Smooth muscle cell (in vitro differentiated cells): ENCODE measurements at regions not wholly inside any gene's neighbourhood (a gene's known extent, or its start where the extent isn't known, plus 50 kb on each side); places are given as distances from the start of the nearest gene placed in this dataset.
A peak's percentile ranks its signal among the peaks of the same experiment; 100 is the strongest.

ENCODE experiments used
- DNase-seq: peaks from one replicate; lab custom pipeline; 2025; ENCODE audit not compliant: unreplicated experiment; lab: John Stamatoyannopoulos, UW
- H2AFZ ChIP-seq: fragments of 200-600 bp; sonication (generic); 2 replicates; pipeline ENCODE4 v1.6.0; 2016; ENCODE audit warnings: antibody characterized with exemption, low read depth, mild to moderate bottlenecking
- H3F3A ChIP-seq: fragments of 200-600 bp; sonication (generic); 2 replicates; pipeline ENCODE4 v1.6.0; 2017; ENCODE audit warnings: antibody characterized with exemption, low read depth
- H3K27ac ChIP-seq: fragments of 200-600 bp; sonication (generic); 2 replicates; pipeline ENCODE4 v1.5.1; 2016; ENCODE audit warnings: low read depth, mild to moderate bottlenecking
- H3K27me3 ChIP-seq: fragments of 200-600 bp; sonication (generic); 2 replicates; pipeline ENCODE4 v1.6.1; 2016; ENCODE audit warnings: low read depth, mild to moderate bottlenecking
- H3K36me3 ChIP-seq: fragments of 200-600 bp; sonication (generic); 2 replicates; pipeline ENCODE4 v1.5.1; 2016; ENCODE audit warnings: low read depth
- H3K4me1 ChIP-seq: fragments of 200-600 bp; sonication (generic); 2 replicates; pipeline ENCODE4 v1.5.1; 2016; ENCODE audit warnings: low read depth
- H3K4me2 ChIP-seq: fragments of 200-600 bp; sonication (generic); 2 replicates; pipeline ENCODE4 v1.6.0; 2016; ENCODE audit warnings: mild to moderate bottlenecking
- H3K4me3 ChIP-seq: fragments of 200-600 bp; sonication (generic); 2 replicates; pipeline ENCODE4 v1.5.1; 2016; ENCODE audit warnings: mild to moderate bottlenecking
- H3K79me2 ChIP-seq: fragments of 200-600 bp; sonication (generic); 2 replicates; pipeline ENCODE4 v1.6.0; 2016; ENCODE audit warnings: low read depth, mild to moderate bottlenecking
- H3K9ac ChIP-seq: fragments of 200-600 bp; sonication (generic); 2 replicates; pipeline ENCODE4 v1.6.0; 2016; ENCODE audit warnings: low read depth
- H3K9me3 ChIP-seq: fragments of 200-600 bp; sonication (generic); replicated peaks from 2 replicates; pipeline ENCODE4 v1.5.1; 2016; ENCODE audit warnings: low read depth
- H4K20me1 ChIP-seq: fragments of 200-600 bp; sonication (generic); 2 replicates; pipeline ENCODE4 v1.6.0; 2016; ENCODE audit warnings: low read depth
- WGBS: methylation state at CpG from one replicate; pipeline ENCODE4 v1.1.7; 2016; ENCODE audit warnings: low lambda C conversion rate; 5-methylcytosine and 5-hydroxymethylcytosine counted together
- TF ChIP-seq, protein P1 (sequence below): fragments of 200-600 bp; sonication (generic); IDR thresholded peaks from 2 replicates; pipeline ENCODE4 v1.5.1; 2017; ENCODE audit warnings: borderline replicate concordance, mild to moderate bottlenecking, antibody characterized with exemption; ENCODE audit not compliant: insufficient read depth, poor library complexity, severe bottlenecking

DNA sequence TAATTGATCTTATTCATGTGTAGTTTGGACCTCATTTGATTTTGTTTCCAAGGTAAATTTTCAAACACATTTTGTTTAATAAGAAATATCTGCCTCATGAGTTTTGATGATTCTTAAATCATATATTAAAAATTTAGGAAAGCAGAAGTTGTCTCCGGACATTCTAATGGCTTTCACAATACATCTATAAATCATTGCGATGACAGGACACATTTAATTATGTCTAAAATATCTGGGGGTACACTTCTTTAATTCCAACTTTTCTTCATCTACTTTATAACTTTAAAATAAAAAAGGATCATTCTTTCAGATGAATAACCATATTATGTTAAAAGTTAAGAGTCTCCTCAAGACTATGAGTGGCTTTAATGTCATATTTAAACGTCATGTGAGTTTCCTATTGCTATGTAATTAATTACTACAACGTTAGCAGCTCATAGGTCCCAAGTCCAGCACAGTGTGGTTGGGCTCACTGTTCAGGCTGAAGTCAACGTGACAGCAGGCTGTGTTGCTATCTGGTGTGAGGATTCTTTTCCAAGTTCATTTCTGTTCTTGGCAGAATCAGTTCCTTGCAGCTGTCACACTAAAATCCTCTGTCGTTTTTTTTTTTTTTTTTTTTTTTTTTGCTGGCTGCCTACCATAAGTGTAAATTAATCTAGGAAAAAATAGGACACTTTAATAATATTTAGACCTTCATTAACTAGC is 893.5 kb downstream of the LTN1 start:
- Histone ChIP-seq H3K9ac (no peak overlapping the region), H3K4me2 (no peak overlapping the region), H3K79me2 (no peaks in the 10 kb centered on the region), H2AFZ (peak overlapping the region; percentile 68), H3K36me3 (no peaks in the 10 kb centered on the region), H4K20me1 (no peaks in the 10 kb centered on the region), H3K4me1 (no peaks in the 10 kb centered on the region), H3K4me3 (no peak overlapping the region), H3K27me3 (no peaks in the 10 kb centered on the region), H3F3A (no peaks in the 10 kb centered on the region), H3K27ac (no peak overlapping the region), H3K9me3 (no peaks in the 10 kb centered on the region)
- no peak for DNase-seq
- 52% methylated on average over 6 of the region's 6 CpGs for WGBS
- TF ChIP-seq, protein P1, sequence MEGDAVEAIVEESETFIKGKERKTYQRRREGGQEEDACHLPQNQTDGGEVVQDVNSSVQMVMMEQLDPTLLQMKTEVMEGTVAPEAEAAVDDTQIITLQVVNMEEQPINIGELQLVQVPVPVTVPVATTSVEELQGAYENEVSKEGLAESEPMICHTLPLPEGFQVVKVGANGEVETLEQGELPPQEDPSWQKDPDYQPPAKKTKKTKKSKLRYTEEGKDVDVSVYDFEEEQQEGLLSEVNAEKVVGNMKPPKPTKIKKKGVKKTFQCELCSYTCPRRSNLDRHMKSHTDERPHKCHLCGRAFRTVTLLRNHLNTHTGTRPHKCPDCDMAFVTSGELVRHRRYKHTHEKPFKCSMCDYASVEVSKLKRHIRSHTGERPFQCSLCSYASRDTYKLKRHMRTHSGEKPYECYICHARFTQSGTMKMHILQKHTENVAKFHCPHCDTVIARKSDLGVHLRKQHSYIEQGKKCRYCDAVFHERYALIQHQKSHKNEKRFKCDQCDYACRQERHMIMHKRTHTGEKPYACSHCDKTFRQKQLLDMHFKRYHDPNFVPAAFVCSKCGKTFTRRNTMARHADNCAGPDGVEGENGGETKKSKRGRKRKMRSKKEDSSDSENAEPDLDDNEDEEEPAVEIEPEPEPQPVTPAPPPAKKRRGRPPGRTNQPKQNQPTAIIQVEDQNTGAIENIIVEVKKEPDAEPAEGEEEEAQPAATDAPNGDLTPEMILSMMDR = no peak

DNA sequence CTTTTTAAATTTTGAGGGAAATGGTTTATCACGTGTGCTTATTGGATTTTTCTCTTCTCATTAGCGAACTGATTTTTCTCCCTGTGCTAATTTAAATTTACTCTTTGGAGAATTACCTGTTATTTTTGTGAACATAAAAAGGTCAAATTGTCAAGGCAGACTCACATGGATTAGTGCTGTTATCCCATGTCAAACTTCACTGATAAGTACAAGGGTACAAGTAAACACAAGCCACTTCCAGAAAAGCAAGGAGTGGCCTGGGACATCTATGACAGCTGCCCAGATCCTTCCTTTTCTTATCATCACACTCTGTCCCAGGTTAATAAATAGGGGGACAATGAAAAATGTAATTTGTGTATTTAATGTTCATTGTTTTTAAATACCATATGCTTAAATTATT is 901.2 kb downstream of the LTN1 start:
- H3K4me3 ChIP-seq = peak overlapping the region; percentile 41
- WGBS = 86% methylated on average over 2 of the region's 2 CpGs
- no peaks in the 10 kb centered on the region for H3F3A ChIP-seq
- TF ChIP-seq, protein P1 = no peak
- no peak overlapping the region for H2AFZ ChIP-seq
- no peak for DNase-seq
- no peaks in the 10 kb centered on the region for H3K36me3 ChIP-seq
- H3K4me2 ChIP-seq = no peak overlapping the region
- H3K79me2 ChIP-seq = no peaks in the 10 kb centered on the region
- H3K27me3 ChIP-seq = no peaks in the 10 kb centered on the region
- H3K27ac ChIP-seq = no peak overlapping the region
- no peak overlapping the region for H3K9ac ChIP-seq
- no peaks in the 10 kb centered on the region for H3K9me3 ChIP-seq
- H3K4me1 ChIP-seq = no peaks in the 10 kb centered on the region
- no peaks in the 10 kb centered on the region for H4K20me1 ChIP-seq

DNA sequence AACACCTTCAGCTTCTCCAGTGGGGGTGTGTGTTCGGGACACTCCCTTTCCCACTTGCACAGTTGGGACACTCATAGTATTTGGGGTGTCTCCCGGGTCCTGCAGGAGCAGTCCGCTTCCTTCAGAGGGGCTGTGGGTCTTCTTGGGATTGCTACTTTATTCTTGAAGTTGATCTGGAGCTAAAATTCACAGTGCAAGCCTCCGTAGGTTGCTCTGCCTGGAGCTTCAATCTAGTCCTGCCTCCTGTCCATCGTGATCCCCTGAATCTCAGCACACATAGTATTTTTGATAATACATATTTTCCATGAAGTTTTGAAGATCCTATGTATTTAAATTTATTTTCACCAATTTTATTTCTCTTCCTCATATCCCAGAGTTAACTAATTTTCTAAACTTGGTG is 902.1 kb downstream of the LTN1 start:
- WGBS = 89% methylated on average over 5 of the region's 5 CpGs
- Histone ChIP-seq H3K27ac (no peak overlapping the region), H3K4me2 (no peak overlapping the region), H3F3A (no peaks in the 10 kb centered on the region), H3K36me3 (no peaks in the 10 kb centered on the region), H3K9ac (no peak overlapping the region), H3K9me3 (no peaks in the 10 kb centered on the region), H3K79me2 (no peaks in the 10 kb centered on the region), H3K4me3 (peak overlapping the region; percentile 41), H3K27me3 (no peaks in the 10 kb centered on the region), H3K4me1 (no peaks in the 10 kb centered on the region), H4K20me1 (no peaks in the 10 kb centered on the region), H2AFZ (no peak overlapping the region)
- TF ChIP-seq, protein P1 = no peak
- no peak for DNase-seq
